A673 (cell line): ENCODE measurements at regions not wholly inside any gene's neighbourhood (a gene's known extent, or its start where the extent isn't known, plus 50 kb on each side); places are given as distances from the start of the nearest gene placed in this dataset.

Experiments
- CTCF ChIP-seq: fragments of 300-800, 200-600 bp; sonication (generic); conservative IDR thresholded peaks from 2 replicates; pipeline ENCODE4 v1.5.1; 2017; ENCODE audit warnings: low read depth, mild to moderate bottlenecking, antibody characterized with exemption, low read length, moderate library complexity, mixed read lengths
- EZH2 ChIP-seq: fragments of 200-600 bp; sonication (generic); IDR thresholded peaks from 2 replicates; pipeline ENCODE4 v1.6.1; 2017; ENCODE audit warnings: borderline replicate concordance, low read depth, mild to moderate bottlenecking, mixed read lengths, antibody characterized with exemption, low read length; ENCODE audit not compliant: poor library complexity, severe bottlenecking

DNA sequence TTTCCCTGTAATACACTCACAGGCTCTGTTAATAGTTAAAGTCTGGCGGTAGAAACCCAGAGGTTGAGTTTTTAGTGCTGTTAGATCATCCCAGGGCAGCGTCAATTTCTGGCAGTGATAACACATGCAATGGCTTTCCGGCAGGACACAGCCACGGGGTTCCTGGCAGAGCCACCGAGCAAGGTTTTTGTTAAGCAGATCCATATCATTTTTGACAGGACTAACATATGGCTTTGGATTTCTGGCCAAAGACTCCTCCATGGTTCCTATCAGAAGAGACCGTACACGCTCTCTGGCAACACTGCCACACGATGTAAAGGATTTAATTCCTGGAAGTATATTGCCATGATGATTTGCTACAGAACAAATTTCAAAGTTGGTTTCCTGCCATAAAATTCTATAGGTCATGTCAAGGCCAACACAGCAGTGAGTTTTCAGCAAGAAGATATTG lies 854.3 kb downstream of the LRRTM4 start:
- TF ChIP-seq CTCF (no peak), EZH2 (no peak)
